ENCODE measurements at regions not wholly inside any gene's neighbourhood (a gene's known extent, or its start where the extent isn't known, plus 50 kb on each side); places are given as distances from the start of the nearest gene placed in this dataset.
A peak's percentile ranks its signal among the peaks of the same experiment; 100 is the strongest.

- Histone ChIP-seq H3K79me2 (replicated peaks; ENCODE audit: insufficient read depth) (no peaks in the 10 kb centered on the region), H3K4me1 (ENCODE audit: insufficient read depth) (peaks cover 18% of the 10 kb centered on the region), H3K4me3 (no peak overlapping the region), H3K4me2 (peak overlapping the region; percentile 3; the same call in 1 of the 2 replicates), H4K20me1 (replicated peaks; ENCODE audit: insufficient read depth) (no peaks in the 10 kb centered on the region), H3F3A (replicated peaks; ENCODE audit: low read depth) (no peaks in the 10 kb centered on the region), H3K9me2 (ENCODE audit: insufficient read depth) (no peaks in the 10 kb centered on the region), H3K36me3 (ENCODE audit: insufficient read depth) (no peaks in the 10 kb centered on the region), H2AFZ (no peak overlapping the region), H3K27me3 (ENCODE audit: insufficient read depth) (no peaks in the 10 kb centered on the region), H3K27ac (ENCODE audit: low read depth) (no peak overlapping the region; the same call in 1 of the 2 replicates)
- Mint-ChIP-seq H3K4me3 (no peak overlapping the region), H3K27me3 (ENCODE audit: insufficient read depth, low read depth, poor library complexity) (peaks cover 2% of the 10 kb centered on the region), H3K27ac (no peak overlapping the region; the same call in 1 of the 2 replicates), H3K36me3 (ENCODE audit: low read depth) (peaks cover 10% of the 10 kb centered on the region; the same call in 2 of the 3 replicates), H3K9me3 (peaks cover 11% of the 10 kb centered on the region), H3K4me1 (peaks cover 20% of the 10 kb centered on the region)
- TF ChIP-seq CREB1 (CRISPR knock-in tag; IDR thresholded peaks at IDR 0.05; ENCODE audit: low read depth), result no peak
- no peak for DNase-seq (ENCODE audit: low spot score)
- ATAC-seq, result peak; percentile 53; the same call in 2 of the 3 replicates
Observed at GRCh38 chr16:60635548-60635947, 1400.7 kb downstream of the CDH8 start.

GRCh38 chr16:60611844-60612243 is 1424.4 kb downstream of the CDH8 start:
- H3K27ac Mint-ChIP-seq, result no peak overlapping the region
- H3K27me3 Mint-ChIP-seq (ENCODE audit: insufficient read depth, low read depth, poor library complexity), result no peaks in the 10 kb centered on the region
- no peaks in the 10 kb centered on the region for H4K20me1 ChIP-seq (replicated peaks; ENCODE audit: insufficient read depth)
- ATAC-seq (no peak), DNase-seq (ENCODE audit: low spot score) (no peak)
- no peaks in the 10 kb centered on the region for H3K27me3 ChIP-seq (ENCODE audit: insufficient read depth)
- H3K4me2 ChIP-seq, result no peak overlapping the region
- H3K4me1 ChIP-seq (ENCODE audit: insufficient read depth), result peaks cover 3% of the 10 kb centered on the region; the same call in 1 of the 2 replicates
- H3K36me3 Mint-ChIP-seq (ENCODE audit: low read depth), result no peaks in the 10 kb centered on the region
- H3K4me3 Mint-ChIP-seq, result no peak overlapping the region
- no peaks in the 10 kb centered on the region; the same call in 1 of the 2 replicates for H3K9me2 ChIP-seq (ENCODE audit: insufficient read depth)
- no peak overlapping the region for H3K4me3 ChIP-seq
- no peak overlapping the region for H3K27ac ChIP-seq (ENCODE audit: low read depth)
- no peaks in the 10 kb centered on the region for H3K9me3 Mint-ChIP-seq
- no peaks in the 10 kb centered on the region for H3K79me2 ChIP-seq (replicated peaks; ENCODE audit: insufficient read depth)
- peaks cover 11% of the 10 kb centered on the region; the same call in 2 of the 3 replicates for H3K4me1 Mint-ChIP-seq
- TF ChIP-seq CREB1 (CRISPR knock-in tag; IDR thresholded peaks at IDR 0.05; ENCODE audit: low read depth) (no peak), ZNF331 (CRISPR knock-in tag; IDR thresholded peaks at IDR 0.05; ENCODE audit: low read depth) (no peak), REST (IDR thresholded peaks at IDR 0.05; ENCODE audit: unreplicated experiment) (no peak), ETS1 (IDR thresholded peaks at IDR 0.05) (no peak), ZNF114 (CRISPR knock-in tag; IDR thresholded peaks at IDR 0.05) (no peak)
- H2AFZ ChIP-seq, result no peak overlapping the region
- no peaks in the 10 kb centered on the region for H3F3A ChIP-seq (replicated peaks; ENCODE audit: low read depth)
- H3K36me3 ChIP-seq (ENCODE audit: insufficient read depth), result no peaks in the 10 kb centered on the region

- Histone ChIP-seq H3K27me3 (ENCODE audit: insufficient read depth) (no peaks in the 10 kb centered on the region), H3K4me3 (no peak overlapping the region), H3K36me3 (ENCODE audit: insufficient read depth) (no peaks in the 10 kb centered on the region), H2AFZ (no peak overlapping the region), H3K79me2 (replicated peaks; ENCODE audit: insufficient read depth) (no peaks in the 10 kb centered on the region), H3K4me1 (ENCODE audit: insufficient read depth) (no peaks in the 10 kb centered on the region), H3K4me2 (no peak overlapping the region), H3F3A (replicated peaks; ENCODE audit: low read depth) (no peaks in the 10 kb centered on the region), H3K27ac (ENCODE audit: low read depth) (no peak overlapping the region), H4K20me1 (replicated peaks; ENCODE audit: insufficient read depth) (no peaks in the 10 kb centered on the region), H3K9me2 (ENCODE audit: insufficient read depth) (peaks cover 6% of the 10 kb centered on the region)
- ATAC-seq (no peak), DNase-seq (ENCODE audit: low spot score) (no peak)
- Mint-ChIP-seq H3K27ac (no peak overlapping the region), H3K36me3 (ENCODE audit: low read depth) (no peaks in the 10 kb centered on the region), H3K9me3 (no peaks in the 10 kb centered on the region), H3K4me1 (no peaks in the 10 kb centered on the region; the same call in 2 of the 3 replicates), H3K27me3 (ENCODE audit: insufficient read depth, low read depth, poor library complexity) (no peaks in the 10 kb centered on the region), H3K4me3 (no peak overlapping the region)
- no peak for TF ChIP-seq CREB1 (CRISPR knock-in tag; IDR thresholded peaks at IDR 0.05; ENCODE audit: low read depth)
- no peak for TF ChIP-seq NANOG (IDR thresholded peaks at IDR 0.05; ENCODE audit: borderline replicate concordance)
- TF ChIP-seq ZNF331 (CRISPR knock-in tag; IDR thresholded peaks at IDR 0.05; ENCODE audit: low read depth), result no peak
Observed at GRCh38 chr16:60608971-60609370, 1427.3 kb downstream of the CDH8 start.
